Activated naive CD8-positive, alpha-beta T cell treated with anti-CD3 and anti-CD28 coated beads for 36 hours (primary cell): ENCODE measurements at regions not wholly inside any gene's neighbourhood (a gene's known extent, or its start where the extent isn't known, plus 50 kb on each side); places are given as distances from the start of the nearest gene placed in this dataset.

ENCODE experiments used
- DNase-seq: peaks from one replicate; pipeline ENCODE4 v3.0.0; 2021
- H3K27ac Mint-ChIP-seq: one replicate; pipeline ENCODE4 v1.8.0; 2022; ENCODE audit warnings: mild to moderate bottlenecking, moderate library complexity, mixed read lengths
- H3K27me3 Mint-ChIP-seq: one replicate; pipeline ENCODE4 v1.8.0; 2022; ENCODE audit warnings: mild to moderate bottlenecking, mixed read lengths
- H3K36me3 Mint-ChIP-seq: one replicate; pipeline ENCODE4 v1.8.0; 2021; ENCODE audit warnings: mild to moderate bottlenecking, mixed read lengths
- H3K4me1 Mint-ChIP-seq: one replicate; pipeline ENCODE4 v1.8.0; 2021; ENCODE audit warnings: mixed read lengths
- H3K4me3 Mint-ChIP-seq: one replicate; pipeline ENCODE4 v1.8.0; 2022; ENCODE audit warnings: mild to moderate bottlenecking, moderate library complexity, mixed read lengths
- H3K9me3 Mint-ChIP-seq: one replicate; pipeline ENCODE4 v1.8.0; 2022; ENCODE audit warnings: mixed read lengths

DNA sequence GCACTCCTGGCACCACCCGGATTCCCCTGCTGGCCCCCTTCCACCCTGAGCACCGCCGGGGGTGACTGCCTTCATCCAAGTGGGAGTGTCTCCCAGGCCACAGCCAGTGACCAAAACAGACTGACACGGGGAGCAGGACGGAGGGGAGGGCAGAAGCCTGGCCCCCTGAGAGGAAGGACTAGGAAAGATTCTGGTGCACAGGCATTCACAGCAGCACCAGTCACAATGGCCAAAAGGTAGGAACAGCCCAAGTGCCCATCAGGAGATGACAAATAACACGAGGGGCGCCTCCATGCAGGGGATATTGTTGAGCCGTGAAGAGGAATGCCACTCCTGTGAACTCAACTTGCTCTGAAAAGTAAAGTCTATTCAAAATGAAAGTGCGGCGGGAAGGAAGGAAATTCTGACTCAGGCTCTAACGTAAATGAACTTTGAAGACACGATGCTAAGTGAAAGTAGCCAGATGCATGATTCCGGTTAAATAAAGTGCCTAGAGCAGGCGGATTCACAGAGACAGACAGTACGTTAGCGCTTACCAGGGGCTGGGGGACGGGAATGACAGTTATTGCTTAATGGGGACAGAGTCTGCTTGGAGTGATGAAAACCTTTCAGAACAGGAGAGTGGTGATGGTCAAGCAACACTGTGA, 146.1 kb upstream of the NCOR2 start:
- peak; percentile 74 for DNase-seq
- no peaks in the 10 kb centered on the region for H3K9me3 Mint-ChIP-seq
- H3K27ac Mint-ChIP-seq, result peak overlapping the region; percentile 83
- H3K4me1 Mint-ChIP-seq, result peaks cover 21% of the 10 kb centered on the region
- H3K4me3 Mint-ChIP-seq, result peak overlapping the region; percentile 29
- no peaks in the 10 kb centered on the region for H3K27me3 Mint-ChIP-seq
- H3K36me3 Mint-ChIP-seq, result no peaks in the 10 kb centered on the region

DNA sequence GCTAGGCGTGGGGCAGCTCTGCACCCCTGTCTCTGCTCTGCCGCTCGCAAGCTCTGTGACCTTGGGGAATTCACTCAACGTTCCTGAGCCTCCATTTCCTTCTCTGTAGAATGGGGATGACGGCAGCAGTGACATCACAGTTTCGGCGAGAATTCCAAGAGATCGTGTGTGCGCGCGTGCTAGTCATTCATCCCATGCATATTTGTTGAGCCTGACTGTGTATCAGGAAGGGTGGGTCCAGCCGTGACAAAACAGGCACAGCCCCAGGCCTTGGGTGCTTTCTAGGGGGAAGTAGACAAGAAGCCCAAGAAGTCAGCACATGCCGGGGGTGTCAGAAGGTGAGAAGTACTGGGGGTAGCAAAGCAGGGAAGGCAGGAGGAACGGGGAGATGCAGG, 145.6 kb upstream of the NCOR2 start:
- DNase-seq, result no peak

DNA sequence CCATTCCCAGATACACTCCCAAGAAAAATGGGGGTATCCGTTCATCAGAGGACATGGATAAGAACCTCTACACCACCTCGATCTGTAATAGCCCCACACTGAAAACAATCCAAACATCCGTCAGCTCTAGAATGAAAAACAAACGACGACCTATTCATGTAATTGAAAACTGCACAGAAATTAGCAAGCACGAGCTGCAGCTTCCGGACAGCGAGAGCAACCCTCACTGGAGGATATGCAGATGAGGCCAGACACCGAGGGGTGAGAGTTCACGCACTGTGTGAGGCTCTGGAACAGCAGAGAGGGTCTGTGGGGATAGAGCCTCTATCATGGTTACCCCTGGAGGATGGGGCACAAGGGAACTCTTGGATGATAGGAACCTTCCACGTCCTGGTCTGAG, 143.9 kb upstream of the NCOR2 start:
- Mint-ChIP-seq H3K27me3 (no peaks in the 10 kb centered on the region), H3K36me3 (no peaks in the 10 kb centered on the region), H3K9me3 (no peaks in the 10 kb centered on the region), H3K27ac (no peak overlapping the region), H3K4me3 (no peak overlapping the region), H3K4me1 (peaks cover 21% of the 10 kb centered on the region)
- DNase-seq, result no peak

More for the DNA sequence above, 145.6 kb upstream of the NCOR2 start:
- H3K36me3 Mint-ChIP-seq, result no peaks in the 10 kb centered on the region
- H3K9me3 Mint-ChIP-seq, result no peaks in the 10 kb centered on the region
- peaks cover 21% of the 10 kb centered on the region for H3K4me1 Mint-ChIP-seq
- no peaks in the 10 kb centered on the region for H3K27me3 Mint-ChIP-seq
- H3K27ac Mint-ChIP-seq, result peak overlapping the region; percentile 83
- peak overlapping the region; percentile 29 for H3K4me3 Mint-ChIP-seq

DNA sequence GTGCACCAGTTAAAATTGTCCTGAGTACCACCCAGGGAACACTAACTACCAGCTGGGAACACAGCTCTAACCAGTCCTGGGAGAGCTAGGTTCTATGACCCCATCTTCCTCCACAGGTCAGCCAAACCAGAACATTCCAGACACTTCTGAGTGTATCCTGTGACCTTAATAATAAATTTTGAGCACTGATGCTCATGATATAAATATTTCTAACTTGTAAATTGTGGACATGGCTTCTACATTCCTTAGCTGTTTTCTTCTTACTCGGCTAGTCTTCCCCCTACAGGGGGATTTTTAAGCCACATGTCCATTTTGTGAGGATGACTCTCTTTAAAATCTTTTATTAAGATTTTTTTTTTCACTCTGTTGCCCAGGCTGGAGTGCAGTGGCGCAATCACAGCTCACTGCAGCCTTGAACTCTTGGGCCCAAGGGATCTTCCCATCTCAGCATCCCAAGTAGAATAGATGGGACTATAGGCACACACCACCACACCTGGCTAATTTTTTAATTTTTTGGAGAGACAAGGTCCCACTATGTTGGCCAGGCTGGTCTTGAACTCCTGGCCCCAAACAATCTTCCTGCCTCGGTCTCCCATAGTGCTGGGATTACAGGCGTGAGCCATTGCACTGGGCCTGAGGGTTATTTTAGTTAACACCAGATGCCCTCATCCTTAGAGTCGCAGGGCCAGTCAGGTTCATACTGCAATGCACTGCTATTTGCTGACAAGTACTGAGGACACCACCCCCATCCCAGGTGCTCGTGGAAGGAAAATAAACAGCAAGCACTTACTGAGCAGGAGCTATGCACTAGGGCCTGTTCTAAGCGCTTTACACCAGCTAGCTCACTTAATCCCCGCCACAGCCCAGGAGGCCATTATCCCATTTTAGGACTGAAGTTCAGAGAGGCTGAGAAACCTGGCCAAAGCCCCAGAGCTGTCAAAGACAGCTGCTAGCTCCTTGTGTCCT, 142.6 kb upstream of the NCOR2 start:
- Mint-ChIP-seq H3K27ac (no peak overlapping the region), H3K9me3 (no peaks in the 10 kb centered on the region), H3K36me3 (no peaks in the 10 kb centered on the region), H3K4me1 (peaks cover 20% of the 10 kb centered on the region), H3K4me3 (no peak overlapping the region), H3K27me3 (no peaks in the 10 kb centered on the region)
- DNase-seq, result no peak

DNA sequence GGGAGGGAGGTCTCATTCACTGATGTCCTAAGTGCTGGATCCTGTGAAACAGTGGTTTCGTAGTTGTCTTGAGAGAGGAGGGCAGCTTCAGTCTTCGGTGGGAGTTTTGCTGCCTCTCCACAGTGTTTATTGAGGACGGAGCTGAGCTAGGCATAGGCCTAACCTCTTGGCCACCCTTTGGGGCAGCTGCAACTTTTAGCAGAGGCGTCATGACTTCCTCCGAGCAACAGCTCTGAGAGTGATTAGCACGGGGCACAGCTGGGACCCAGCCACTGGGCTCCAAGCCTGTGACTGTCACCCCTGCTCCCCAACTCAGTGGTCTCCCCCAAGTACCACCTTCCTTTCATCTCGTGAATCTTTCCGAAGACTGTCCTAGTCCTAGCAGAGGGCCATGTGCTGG, 139.9 kb upstream of the NCOR2 start:
- H3K4me3 Mint-ChIP-seq, result no peak overlapping the region
- H3K9me3 Mint-ChIP-seq, result no peaks in the 10 kb centered on the region
- H3K27ac Mint-ChIP-seq, result no peak overlapping the region
- H3K36me3 Mint-ChIP-seq, result no peaks in the 10 kb centered on the region
- H3K4me1 Mint-ChIP-seq, result no peaks in the 10 kb centered on the region
- H3K27me3 Mint-ChIP-seq, result no peaks in the 10 kb centered on the region
- DNase-seq, result no peak

DNA sequence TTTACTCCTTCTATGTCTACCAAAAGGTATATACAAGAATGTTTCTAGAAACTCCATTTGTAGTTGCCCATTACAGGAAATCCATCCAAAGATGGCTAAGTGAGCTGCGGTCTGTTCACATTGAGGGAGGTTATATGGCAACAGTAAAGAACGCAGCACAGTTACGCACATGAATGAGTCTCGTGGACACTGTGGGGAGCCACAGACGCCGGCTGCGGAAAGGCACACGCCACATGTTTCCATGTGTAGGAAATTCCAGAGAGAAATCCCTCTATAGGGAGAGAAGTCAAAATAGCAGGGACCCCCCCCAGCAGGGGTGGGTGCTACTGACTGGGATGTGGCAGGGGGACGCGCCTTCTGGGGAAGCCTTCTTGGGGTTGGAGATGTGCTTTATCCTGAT, 139.0 kb upstream of the NCOR2 start:
- H3K36me3 Mint-ChIP-seq, result no peaks in the 10 kb centered on the region
- no peak overlapping the region for H3K4me3 Mint-ChIP-seq
- H3K27ac Mint-ChIP-seq, result no peak overlapping the region
- no peaks in the 10 kb centered on the region for H3K9me3 Mint-ChIP-seq
- DNase-seq, result no peak
- no peaks in the 10 kb centered on the region for H3K27me3 Mint-ChIP-seq
- H3K4me1 Mint-ChIP-seq, result no peaks in the 10 kb centered on the region

DNA sequence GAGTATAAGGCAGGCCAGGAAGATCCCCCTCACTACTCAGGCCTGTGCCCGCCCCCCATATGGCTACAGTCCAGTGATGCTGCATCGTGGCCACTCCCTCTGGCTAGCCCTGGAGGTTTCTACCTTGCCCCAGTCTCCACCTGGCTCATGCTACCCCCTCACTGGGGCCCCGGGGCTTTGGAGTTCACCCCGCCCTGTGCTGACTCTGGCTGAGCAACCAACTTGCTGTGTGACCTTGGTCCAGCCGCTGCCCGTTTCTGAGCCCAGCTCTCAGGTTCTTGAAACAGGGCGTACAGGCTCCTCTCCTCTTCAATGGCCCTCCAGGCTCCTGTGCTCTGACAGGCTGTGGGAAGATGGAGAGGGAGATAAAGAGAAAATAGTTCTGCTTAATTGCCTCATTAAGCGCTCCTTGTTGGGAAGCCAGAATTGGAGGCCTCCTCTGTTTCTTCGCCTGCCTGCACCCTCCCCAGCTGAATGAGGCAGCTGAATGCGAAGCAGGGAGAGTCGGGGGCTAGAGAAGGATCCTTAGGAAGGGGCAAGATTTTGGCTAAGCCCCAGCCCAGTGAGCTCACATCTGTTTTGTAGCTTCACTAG, 138.2 kb upstream of the NCOR2 start:
- no peaks in the 10 kb centered on the region for H3K9me3 Mint-ChIP-seq
- no peak overlapping the region for H3K27ac Mint-ChIP-seq
- H3K36me3 Mint-ChIP-seq, result no peaks in the 10 kb centered on the region
- H3K27me3 Mint-ChIP-seq, result no peaks in the 10 kb centered on the region
- no peaks in the 10 kb centered on the region for H3K4me1 Mint-ChIP-seq
- no peak for DNase-seq
- H3K4me3 Mint-ChIP-seq, result no peak overlapping the region

DNA sequence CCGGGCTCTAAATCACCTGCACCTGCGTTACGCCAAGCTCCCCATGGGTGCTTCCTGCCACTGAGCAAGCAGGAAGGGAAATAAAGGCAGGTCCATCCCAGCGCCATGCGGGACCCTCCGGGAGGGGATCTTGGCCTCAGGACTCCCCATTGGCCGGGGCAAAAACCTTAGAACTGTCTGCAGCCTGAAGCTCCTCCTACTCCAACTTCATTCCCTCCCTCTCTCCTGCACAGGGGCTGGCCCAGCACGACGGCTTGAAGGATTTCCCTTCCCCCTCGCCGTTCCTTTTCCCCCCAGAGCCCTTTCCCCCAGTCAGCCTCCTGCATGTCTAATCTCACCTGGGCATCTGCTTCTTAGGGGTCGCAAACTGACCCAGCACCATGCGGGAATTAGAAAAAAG, 137.2 kb upstream of the NCOR2 start:
- Mint-ChIP-seq H3K4me1 (no peaks in the 10 kb centered on the region), H3K4me3 (no peak overlapping the region), H3K27ac (no peak overlapping the region), H3K36me3 (no peaks in the 10 kb centered on the region), H3K27me3 (no peaks in the 10 kb centered on the region), H3K9me3 (no peaks in the 10 kb centered on the region)
- DNase-seq, result no peak

DNA sequence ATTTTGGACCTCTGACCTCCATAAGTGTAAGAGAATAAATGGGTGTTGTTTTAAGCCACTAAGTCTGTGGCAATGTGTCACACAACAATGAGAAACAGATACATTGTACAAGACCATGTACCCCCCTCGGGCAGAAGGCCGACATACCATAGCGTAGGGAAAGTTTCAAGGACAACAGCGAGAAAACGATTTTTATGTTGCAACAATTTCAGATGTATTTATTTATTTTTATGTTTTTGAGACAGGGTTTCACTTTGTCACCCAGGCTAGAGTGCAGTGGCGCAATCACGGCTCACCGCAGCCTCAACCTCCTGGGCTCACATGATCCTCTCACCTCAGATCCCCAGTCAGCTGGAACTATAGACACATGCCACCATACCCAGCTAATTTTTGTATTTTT, 136.4 kb upstream of the NCOR2 start:
- Mint-ChIP-seq H3K9me3 (no peaks in the 10 kb centered on the region), H3K27ac (no peak overlapping the region), H3K27me3 (peaks cover 5% of the 10 kb centered on the region), H3K36me3 (no peaks in the 10 kb centered on the region), H3K4me1 (no peaks in the 10 kb centered on the region), H3K4me3 (no peak overlapping the region)
- no peak for DNase-seq

DNA sequence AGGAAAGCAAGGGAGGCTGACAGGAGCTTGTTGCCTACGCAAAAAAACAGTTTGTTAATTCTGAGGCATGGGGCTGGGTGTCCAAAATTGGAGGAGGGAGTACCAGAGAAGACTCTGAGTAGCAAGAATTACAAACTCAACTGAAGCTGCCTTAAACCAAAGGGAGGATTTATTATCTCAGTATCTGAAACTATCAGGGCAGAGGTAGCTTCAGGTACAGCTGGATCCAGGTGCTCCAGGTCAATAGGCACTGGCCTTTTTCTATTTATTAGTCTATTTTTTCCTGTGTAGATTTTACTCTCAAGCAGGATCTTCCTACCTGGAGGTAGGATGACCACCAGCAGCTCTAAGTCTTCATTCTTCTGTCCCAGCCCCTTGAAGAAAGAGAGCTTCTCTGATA, 135.3 kb upstream of the NCOR2 start:
- Mint-ChIP-seq H3K9me3 (no peaks in the 10 kb centered on the region), H3K4me1 (no peaks in the 10 kb centered on the region), H3K27ac (no peak overlapping the region), H3K27me3 (peaks cover 5% of the 10 kb centered on the region), H3K36me3 (no peaks in the 10 kb centered on the region), H3K4me3 (no peak overlapping the region)
- DNase-seq, result no peak

DNA sequence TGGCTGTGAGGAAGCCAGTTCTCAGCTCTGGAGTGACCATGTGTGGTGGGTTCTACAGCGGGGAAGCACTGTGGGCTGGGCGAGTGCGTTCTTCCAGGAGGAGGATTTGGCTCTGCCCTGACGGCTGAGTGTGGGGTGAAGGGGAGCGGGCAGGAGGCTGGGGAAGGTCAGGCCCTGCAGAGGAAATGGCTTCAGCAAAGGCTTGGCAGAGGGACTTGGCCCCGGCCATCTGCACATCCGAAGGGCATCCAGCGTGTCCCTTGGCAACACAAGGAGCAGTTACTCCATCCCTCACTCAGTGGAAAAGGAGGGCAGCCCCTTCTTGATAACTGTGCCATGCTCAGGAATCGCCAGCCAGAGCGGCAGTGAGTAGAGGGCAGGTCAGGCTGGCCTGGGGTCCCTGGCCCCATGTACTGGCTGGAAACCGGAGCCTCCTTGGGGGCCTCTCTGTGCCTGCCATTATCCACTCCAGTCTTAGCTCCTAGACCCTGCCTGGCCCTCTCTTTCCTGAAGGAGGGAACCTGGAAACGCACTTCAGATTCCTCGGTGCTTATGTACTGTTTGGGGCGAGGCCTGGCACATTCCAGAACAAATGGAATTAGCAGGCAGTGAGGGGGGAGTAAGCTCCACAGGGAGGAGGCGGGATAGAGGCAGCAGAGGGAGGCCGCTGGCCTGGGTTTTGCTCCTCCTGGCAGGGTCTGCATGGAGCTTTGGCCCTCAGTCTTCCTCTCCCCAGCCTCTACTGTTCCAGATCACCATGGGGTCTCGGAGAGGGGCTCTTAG, 133.6 kb upstream of the NCOR2 start:
- Mint-ChIP-seq H3K27me3 (peaks cover 10% of the 10 kb centered on the region), H3K36me3 (no peaks in the 10 kb centered on the region), H3K4me1 (no peaks in the 10 kb centered on the region), H3K4me3 (no peak overlapping the region), H3K27ac (no peak overlapping the region), H3K9me3 (no peaks in the 10 kb centered on the region)
- no peak for DNase-seq

DNA sequence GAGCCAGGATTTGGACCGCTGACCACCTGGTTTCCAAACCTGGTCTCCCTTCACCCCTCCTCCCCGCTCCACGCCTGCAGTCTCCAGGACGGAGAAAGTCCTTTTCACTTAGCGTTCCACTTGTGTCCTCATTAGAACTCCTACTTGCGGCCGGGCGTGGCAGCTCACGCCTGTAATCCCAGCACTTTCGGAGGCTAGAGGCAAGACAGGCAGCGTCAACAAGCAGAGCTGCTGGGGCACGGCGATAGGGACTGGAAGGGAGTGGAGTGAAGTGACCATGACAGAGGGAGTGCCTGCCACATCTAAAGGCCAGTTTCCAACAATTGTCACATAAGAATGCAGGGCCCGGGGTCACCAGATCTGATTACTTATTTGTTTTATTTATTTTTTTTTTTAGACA, 132.5 kb upstream of the NCOR2 start:
- Mint-ChIP-seq H3K36me3 (no peaks in the 10 kb centered on the region), H3K4me1 (peaks cover 4% of the 10 kb centered on the region), H3K9me3 (no peaks in the 10 kb centered on the region), H3K27ac (no peak overlapping the region), H3K27me3 (peaks cover 13% of the 10 kb centered on the region), H3K4me3 (no peak overlapping the region)
- DNase-seq, result no peak

DNA sequence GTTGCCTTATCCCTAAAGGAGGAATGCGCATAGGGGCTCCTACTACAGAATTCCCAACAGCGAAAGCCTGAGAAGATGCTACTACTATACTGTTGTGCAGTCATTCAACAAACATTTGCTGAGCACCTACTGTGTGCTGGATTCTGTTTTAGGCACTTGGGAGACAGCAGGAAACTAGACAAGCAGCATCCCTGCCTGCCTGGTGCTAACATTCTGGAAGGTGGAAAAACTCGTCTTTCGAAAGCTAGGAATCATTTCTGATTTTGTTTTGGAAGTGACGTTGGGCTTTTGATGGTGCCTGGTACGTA, 131.5 kb upstream of the NCOR2 start:
- Mint-ChIP-seq H3K4me1 (peaks cover 13% of the 10 kb centered on the region), H3K4me3 (no peak overlapping the region), H3K36me3 (no peaks in the 10 kb centered on the region), H3K27ac (no peak overlapping the region), H3K9me3 (no peaks in the 10 kb centered on the region), H3K27me3 (peaks cover 13% of the 10 kb centered on the region)
- no peak for DNase-seq

DNA sequence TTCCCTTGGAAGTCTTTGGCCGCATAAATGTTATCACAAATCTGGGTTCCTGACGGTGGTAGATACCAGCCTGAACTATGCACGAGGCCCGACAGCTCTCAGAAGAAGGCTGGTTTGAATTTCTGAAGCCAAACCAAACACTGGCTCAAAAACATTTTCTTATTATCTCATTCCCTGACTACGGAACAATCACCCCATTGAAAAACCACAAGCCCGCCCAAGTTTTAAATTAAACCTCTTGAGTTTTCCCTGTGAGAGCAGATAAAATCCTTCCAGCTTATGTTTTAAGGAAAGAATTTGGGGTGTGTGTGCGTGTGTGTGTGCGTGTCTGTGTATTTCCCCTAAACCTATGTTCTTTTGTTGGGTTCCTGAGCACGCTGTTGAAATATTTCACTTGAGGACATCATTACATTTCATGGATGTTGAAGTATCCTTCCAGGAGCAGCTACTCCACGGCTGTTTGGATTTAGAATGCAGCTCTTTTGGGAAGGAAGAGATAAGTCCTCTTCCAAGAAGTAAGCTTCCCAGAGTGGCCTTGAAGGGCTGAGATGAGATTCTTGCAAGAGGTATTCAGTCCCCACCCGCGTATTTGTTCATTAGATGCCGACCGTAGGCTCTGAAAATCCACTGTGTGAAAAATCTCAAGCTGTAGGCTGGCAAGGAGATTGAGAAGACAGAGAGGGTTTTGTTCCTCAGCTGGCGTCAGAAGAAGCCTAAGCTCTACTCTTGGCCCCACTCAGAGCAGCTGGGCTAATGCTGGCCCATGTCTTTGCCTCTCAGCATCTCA, 131.0 kb upstream of the NCOR2 start:
- Mint-ChIP-seq H3K27ac (no peak overlapping the region), H3K36me3 (no peaks in the 10 kb centered on the region), H3K9me3 (no peaks in the 10 kb centered on the region), H3K4me1 (peaks cover 13% of the 10 kb centered on the region), H3K27me3 (peaks cover 13% of the 10 kb centered on the region), H3K4me3 (no peak overlapping the region)
- DNase-seq, result no peak
